Stimulated activated CD4-positive, alpha-beta T cell treated with anti-CD3 and anti-CD28 coated beads, Interleukin-15, amount 100 ng/mL, for 48 hours (primary cell): ENCODE measurements at regions not wholly inside any gene's neighbourhood (a gene's known extent, or its start where the extent isn't known, plus 50 kb on each side); places are given as distances from the start of the nearest gene placed in this dataset.
"Not testable (repeated sequence)": the region's sequence is repeated elsewhere in the genome, so short reads cannot be mapped to it uniquely, and the experiment has no call there.

Source experiments
- DNase-seq, 2 donors: peaks; one replicate each; pipeline ENCODE4 v3.0.0-alpha.2; 2020; ENCODE audit warnings: low read depth in 2 of 2

DNA sequence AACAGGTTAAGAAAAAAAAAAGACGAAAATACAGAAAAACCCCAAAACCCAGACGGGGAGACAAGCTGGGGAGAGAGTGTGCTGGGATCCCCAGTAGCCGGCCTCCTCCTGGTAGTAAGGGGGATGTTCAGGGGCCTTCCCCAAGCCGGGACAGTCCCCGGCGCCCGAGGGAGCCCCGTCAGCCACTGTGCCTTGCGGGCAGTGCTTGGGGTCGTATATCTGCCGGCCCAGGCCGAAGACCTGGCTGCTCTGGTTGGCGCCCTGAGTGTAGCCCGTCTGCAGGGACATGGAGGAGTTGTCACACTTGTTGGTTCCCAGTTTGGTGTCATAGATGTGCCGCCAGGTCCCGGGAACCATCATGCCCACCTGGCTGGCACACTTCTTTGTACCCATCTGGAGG, 287.2 kb upstream of the GADL1 start:
- no peak for DNase-seq

GRCh38 chr3:31182661-31183060, 288.2 kb upstream of the GADL1 start:
- no peak for DNase-seq

GRCh38 chr3:31184261-31185061, 290.0 kb upstream of the GADL1 start:
- DNase-seq = no peak

- no peak for DNase-seq
Measured at GRCh38 chr3:31185062-31185357, 290.5 kb upstream of the GADL1 start.

DNA sequence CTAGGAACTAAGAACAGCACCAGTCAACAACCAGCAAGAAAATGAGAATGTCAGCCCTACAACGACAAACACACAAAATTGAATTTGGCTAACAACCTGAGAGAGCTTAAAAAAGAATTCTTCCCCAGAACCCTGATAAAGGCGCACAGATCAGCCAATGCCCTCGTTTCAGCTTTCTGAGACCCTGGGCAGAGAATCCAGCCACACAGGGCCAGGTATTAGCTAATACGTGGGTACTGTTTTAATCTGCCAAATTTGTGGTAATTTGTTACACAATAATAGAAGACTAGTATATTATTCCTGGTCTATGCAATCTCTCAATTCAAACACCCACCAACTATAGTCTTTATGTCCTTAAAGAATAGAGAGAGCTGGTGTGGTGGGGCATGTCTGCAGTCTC, 291.6 kb upstream of the GADL1 start:
- DNase-seq = no peak

GRCh38 chr3:31187380-31187779, 292.9 kb upstream of the GADL1 start:
- DNase-seq = no peak

GRCh38 chr3:31188112-31188511, 293.7 kb upstream of the GADL1 start:
- no peak for DNase-seq

- DNase-seq = no peak
Measured at GRCh38 chr3:31189330-31189729, 294.9 kb upstream of the GADL1 start.

DNA sequence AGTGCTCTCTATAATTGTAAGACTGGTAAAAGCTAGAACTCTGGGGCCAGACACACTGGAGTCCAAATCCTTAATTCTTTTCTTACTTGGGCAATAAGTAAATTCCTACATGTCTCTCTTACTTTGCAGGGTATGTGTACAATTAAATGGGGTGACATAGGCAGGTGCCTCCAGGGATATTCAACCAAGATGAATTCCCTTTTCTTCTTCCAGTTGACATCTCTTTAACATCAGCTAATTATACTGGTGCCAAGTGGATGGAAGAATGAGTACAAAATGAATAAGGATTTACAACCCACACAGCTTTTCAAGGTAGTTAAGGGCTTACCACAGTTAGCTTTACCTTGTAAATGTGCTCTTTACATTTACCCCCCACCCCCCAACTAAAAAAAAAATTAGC, 295.5 kb upstream of the GADL1 start:
- no peak for DNase-seq

- no peak for DNase-seq
Measured at GRCh38 chr3:31191354-31191753, 296.9 kb upstream of the GADL1 start.

- no peak for DNase-seq
Measured at GRCh38 chr3:31193429-31193828, 299.0 kb upstream of the GADL1 start.

GRCh38 chr3:31193871-31194270, 299.4 kb upstream of the GADL1 start:
- DNase-seq = no peak

DNA sequence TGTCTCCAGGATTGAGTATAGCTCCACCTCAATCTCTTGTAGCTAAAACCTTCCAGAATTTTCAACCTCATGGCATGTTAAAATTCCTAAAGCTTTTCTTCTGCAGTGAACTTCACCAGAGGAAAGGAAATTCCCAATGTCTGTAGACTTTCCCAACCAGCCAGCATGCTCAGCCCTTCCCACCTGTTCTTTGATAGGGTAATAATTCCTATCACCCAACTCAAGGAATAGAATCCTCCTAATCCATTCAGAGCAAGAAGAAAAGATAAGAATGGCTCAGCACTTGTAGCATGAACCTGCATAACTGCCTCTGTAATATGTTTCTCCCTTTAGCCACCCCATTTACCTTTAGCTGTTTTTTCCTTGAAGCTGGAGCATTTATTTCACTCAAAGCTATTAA, 301.8 kb upstream of the GADL1 start:
- no peak for DNase-seq

GRCh38 chr3:31196881-31197364, 302.5 kb upstream of the GADL1 start:
- no peak for DNase-seq

GRCh38 chr3:31197941-31198340, 303.5 kb upstream of the GADL1 start:
- DNase-seq = no peak

DNA sequence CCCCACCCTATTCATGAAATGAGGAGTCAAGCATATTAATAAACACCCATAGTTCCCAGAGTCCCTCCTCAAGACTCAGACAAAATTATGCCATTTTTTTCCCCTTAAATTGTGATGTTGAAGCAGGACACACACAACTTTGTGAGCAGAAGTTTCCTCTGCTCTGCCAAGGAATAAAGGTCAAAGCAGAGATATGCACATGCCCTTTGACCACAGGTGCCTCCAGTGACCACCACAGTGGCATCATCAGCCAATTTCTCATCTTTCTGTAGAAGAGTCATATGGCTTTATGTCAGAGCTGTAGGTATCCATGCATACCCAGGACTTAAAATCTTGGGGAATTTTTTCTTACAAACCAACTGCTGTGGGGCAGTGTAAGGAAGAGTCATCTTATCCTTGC, 304.4 kb upstream of the GADL1 start:
- DNase-seq = no peak

GRCh38 chr3:31203960-31204795, 309.7 kb upstream of the GADL1 start:
- no peak for DNase-seq

- not testable (repeated sequence) for DNase-seq
Measured at GRCh38 chr3:31204796-31205056, 310.3 kb upstream of the GADL1 start.

DNA sequence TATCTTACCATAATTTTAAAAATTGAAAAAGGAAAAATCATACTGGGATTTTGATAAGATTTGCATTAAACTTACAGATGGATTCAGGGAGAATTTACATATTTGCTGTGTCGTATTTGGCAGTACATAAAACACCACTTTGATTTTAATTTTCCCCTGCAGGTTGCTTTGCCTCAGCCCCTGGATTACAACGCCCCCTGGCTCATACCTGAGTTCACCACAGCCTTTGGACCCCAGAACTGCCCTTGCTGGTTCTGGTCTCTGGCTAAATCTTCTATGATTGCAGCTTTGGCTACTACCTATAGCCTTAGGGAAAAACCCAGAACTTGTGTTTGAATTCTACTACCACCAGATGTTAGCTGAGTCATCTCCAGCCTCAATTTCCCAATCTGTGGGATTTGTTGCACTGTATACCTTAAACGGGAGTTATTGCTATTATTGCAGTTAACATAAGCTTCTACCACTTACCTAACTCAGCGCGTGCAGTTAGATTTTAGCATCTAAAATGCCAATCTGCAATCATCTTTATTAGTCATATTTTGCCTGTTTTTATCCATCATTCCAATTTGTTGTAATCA, 315.7 kb upstream of the GADL1 start:
- DNase-seq = no peak

DNA sequence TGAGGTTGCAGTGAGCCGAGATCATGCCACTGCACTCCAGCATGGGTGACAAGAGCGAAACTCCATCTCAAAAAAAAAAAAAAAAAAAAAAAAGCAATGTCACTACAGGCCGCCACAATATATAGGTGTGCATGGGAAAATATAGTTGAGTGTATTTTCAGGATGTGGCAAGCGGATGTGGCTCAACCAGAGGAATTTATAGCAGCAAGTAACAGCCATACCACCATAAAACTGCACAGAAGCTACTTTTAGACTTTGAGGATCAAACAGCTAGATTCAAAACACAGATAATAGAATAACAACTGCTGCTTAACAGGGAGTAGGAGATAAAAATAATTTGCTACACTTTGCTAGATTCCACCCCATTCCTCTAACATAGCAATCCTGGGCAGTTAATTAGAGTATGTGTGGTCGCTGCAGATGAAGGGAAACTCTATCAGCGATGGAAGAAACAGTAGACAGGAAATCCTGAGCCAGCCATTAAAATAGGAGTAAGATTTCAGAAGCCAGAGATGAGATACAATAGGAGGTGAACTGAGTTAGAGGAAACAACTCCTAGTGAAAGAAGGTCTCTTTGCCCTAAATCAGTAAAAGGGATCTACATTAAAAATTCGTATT, 318.7 kb upstream of the STT3B start:
- DNase-seq = no peak

GRCh38 chr3:31218082-31218481, 314.6 kb upstream of the STT3B start:
- DNase-seq = no peak

DNA sequence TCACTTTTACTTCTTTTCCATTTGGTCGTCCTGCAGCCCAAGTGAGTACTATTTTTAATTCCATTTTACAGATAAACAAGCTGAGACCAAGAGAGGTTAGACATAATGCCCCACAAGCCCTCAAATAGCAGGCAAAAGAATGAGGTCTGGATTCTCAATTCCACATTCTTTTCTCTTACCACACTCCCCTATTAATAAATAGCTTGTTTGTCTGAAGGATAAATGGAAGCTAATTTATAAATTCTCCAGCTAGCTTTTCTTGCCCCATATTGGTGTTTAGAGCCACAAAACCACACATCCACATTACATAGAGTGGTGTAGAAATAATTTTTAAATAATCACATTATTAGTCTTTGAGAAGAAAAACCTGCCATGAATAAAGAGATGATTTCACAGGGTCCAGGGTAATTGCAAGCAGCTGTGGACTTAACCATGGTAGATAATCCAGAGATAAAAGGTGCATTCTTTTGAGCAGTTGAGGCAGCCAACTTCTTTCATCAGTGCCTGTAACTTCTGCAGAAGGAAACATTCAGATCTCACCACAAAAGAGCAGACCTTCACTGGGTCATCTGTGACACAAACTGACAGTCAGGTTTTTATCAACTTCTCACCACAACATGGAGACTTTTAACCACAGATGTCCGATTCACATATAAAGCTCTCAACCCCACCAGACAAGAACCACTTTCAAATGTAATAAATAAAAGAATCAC, 313.4 kb upstream of the STT3B start:
- no peak for DNase-seq
